ENCODE measurements at regions not wholly inside any gene's neighbourhood (a gene's known extent, or its start where the extent isn't known, plus 50 kb on each side); places are given as distances from the start of the nearest gene placed in this dataset.

DNA sequence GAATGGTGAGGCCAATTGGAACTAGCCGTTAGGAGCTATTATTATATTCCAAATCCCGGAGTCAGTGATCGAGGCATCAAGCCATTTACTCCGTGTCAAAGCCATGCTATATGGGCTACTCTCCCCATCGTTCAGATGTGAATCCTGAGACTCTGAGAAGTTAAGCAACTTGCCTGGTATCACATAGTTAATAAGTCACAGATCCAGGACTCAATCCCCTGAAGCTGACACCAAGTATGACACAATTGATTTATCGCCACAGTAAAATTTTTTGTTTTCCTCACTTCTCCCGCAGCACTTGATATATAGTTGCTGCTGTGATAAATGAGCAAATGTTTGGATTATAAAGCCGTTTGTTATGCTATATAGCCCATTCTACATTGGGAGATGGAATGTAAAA is 50.8 kb upstream of the TSHZ2 start:
- no peak for DNase-seq (ENCODE audit: low read depth in 2 of 2, low spot score in 1 of 2)

DNA sequence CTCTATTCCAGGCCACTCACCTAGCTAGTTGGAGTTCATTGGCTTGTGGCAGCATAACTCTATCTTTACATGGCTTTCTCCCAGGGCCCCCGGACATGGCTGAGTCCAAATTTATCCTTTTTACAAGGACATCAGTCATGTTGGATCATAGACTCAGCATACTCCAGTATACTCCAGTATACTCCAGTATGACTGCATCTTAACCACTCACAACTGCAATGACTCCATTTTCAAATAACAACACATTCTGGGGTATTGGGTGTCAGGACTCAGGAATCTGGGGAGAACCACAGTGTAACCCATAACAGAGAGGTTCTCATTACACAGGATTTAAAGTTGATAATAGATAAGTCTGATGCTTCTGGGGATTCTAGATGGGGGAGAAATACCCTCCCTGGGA is 53.8 kb upstream of the TSHZ2 start:
- DNase-seq (ENCODE audit: low read depth in 2 of 2, low spot score in 1 of 2) = no peak

DNA sequence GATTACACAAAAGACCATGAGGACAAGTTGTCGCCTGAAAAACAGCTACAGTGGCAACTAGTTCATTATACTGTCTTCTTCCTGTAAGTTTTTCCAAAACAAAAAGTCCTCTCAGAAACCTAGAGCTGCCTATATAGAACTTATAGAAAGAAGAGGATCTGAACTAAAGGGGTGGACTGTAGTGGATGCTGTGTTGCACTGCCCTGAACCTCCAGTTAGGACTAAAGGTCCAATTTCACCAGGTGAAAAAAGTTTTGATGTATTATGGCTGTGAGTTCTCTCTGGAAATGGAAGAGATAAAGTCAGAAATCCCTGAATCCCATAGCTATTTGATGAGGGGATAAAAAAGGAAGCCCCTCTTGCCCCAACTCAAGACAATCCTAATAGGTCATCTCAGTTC is 56.6 kb upstream of the TSHZ2 start:
- DNase-seq (ENCODE audit: low read depth in 2 of 2, low spot score in 1 of 2) = no peak

DNA sequence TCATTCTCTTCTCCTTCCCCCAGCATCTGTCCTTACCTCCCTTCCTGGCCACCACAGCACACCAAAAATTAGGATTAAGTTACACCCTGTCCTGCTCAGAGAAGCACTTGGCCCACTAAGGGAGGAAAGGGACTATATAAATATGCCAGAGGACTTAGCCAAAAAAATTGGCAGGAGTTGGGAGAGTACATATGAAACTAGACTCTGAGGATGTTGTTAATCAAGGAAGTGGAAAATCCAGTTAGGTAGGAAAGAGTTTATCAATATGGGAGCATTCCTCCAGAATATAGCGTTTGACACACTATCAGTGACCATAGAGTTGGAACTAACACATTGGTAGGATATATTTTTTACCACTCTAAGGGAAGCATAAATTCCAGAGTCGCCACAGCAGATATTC is 57.3 kb upstream of the TSHZ2 start:
- no peak for DNase-seq (ENCODE audit: low read depth in 2 of 2, low spot score in 1 of 2)

DNA sequence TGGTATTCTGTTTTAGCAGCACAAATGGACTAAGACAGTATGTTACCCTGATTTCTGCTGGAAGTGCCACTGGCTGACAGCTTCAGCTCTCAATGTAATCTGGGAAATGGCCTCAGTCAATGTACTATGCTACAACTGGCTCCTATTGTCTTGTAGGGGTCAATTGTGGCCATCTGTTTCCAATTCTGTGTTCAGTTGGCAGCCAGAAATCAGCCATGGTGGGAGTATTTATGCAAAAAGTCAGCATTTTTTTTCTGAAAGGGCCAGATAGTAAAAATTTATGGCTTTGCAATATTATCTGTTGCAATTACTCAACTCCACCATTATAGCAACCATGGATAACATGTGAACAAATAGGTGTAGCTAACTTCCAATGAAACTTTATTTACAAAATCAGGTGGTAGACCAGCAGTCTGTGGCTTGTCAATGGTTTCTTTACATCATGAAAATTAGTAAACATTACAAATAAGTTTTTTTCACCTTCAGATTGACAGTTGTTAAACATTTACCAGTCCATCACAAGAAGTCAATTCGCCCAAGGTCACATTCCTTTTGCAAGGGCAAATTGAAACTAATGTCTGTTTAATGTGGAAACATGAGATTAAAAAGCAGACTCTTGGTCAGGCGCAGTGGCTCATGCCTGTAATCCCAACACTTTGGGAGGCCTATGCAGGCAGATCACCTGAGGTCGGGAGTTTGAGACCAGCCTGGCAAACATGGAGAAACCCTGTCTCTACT is 58.3 kb upstream of the TSHZ2 start:
- no peak for DNase-seq (ENCODE audit: low read depth in 2 of 2, low spot score in 1 of 2)

DNA sequence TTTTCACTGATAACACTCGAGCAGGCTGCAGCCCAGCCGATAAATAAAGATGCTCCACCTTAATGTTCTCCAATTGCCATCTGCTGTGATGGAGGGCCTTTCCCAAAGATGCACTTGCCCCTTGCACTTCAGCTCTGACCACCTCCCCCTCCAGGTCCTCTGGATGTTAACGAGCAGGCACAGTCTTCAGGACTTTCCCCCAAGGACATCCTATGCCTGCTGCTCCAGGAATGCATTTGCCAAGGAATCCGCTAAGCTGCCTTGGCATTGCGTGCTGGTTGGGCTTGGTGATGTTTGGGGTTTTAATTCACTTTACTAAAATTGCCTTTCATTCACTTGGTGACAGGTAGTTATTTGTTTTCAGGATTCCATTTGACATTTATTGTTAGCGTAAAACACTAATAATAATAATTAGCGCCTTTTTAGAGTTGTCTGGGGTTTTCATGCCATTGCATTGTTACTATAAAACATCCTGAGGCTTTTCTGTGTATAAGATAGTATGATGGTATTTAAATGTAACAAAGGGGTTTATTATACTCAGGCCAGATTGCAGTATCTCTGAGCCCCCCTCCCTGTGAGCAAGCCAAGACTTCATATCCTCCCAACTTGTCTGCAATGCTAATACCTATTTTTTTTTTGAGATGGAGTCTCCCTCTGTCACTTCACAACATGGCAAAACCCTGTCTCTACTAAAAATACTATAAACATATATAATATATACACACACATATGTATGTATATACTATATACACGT is 66.7 kb upstream of the TSHZ2 start:
- no peak for DNase-seq (ENCODE audit: low read depth in 2 of 2, low spot score in 1 of 2)

DNA sequence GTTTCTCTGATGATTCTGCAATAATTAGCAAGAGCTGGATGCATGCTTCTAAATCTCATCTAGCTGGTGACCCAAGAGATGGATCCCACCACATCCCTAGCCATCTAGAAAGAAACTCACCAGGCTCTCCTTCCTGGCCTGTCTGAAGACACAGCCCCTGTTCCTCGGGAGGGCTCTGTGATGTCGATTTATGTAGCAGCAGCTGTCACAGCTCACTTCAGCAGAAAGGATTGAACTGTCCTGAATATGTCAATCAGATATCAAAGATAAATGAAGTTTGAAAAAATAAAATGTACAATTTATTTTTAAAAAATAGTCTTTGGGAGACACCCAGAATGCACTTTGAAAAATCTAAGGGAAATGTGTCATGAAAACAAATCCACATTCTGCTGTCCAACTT is 67.3 kb upstream of the TSHZ2 start:
- no peak for DNase-seq (ENCODE audit: low read depth in 2 of 2, low spot score in 1 of 2)

DNA sequence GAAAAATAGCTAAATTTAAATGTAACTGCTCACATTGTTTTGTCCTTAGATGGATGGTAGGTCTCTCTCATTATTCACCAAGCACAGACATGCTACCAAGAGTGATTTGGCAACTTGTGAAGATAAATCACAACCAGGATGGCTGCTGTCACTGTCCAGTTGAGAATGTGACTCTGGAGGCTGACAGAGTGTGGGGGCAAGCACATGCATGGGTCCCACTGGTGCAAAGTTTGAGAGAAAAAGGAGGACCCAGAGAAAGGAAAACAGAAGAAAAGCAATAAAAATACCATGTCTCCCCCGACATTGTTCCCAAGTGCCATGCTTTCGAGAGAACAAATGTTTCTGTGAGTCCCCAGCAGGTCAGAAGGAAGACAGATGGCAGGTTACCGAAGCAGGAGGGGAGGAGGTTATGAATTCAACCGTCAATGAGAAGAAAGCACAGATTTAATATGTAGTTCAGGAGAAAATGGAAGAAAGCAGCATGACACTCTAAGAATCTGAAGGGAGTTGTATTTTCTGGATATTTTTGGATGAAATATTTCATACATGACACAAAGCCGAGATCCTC is 73.0 kb upstream of the TSHZ2 start:
- DNase-seq (ENCODE audit: low read depth in 2 of 2, low spot score in 1 of 2) = no peak

DNA sequence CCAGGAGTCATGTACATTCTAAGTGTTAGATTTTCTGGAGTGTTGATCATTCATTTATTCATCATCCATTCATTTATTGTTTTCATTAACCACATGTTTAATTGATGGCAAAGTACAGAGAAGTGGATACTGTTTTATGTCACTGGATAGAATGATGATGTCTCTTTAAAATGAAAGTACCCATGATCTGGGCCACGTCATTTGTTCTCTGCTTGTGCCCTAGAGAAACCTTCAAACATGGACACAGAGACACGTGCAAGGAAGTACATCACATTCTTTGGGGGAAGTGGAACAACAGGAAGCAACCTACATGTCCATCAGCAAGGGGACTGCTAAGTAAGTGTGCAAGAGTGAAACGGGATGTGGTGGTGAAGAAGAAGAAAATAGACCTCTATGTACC is 75.8 kb upstream of the TSHZ2 start:
- DNase-seq (ENCODE audit: low read depth in 2 of 2, low spot score in 1 of 2) = no peak

DNA sequence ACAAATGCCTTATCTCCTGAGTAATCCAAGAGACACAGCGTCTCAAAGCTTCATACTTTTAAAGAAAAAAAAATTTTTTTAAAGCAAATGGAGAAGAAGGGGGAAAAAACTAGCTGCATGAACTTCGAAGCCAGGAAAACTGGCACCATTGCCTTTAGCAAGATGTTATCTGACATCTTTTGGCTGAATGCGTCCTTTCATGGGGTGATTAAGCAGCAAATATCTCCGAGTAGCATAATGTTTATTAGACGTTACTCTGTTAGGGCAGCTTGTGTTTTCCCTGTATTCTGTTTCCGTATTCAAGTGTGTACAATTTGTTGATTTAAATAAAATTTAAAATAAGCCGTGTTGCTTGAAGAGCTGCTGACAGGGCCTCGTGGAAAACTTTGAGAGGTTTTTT is 76.5 kb upstream of the TSHZ2 start:
- DNase-seq (ENCODE audit: low read depth in 2 of 2, low spot score in 1 of 2) = no peak

DNA sequence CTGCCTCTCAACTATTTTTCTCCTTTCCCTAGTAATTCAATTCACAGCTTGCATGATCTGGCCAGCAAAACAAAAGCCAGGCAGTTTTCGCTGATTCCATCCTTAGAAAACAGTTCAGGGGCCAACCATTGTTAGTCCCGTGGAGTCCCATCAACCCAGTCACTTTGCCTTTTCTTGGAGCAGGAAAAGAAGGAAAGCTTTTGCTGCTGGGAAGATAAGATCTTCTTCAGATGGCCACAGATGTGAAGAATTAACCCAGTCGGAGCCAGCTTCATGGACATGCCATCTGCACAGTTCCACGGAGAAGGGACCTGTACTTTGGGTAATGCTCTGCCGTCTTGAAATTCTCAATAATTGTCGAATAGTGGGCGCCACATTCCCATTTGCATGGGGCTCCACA is 76.9 kb upstream of the TSHZ2 start:
- DNase-seq (ENCODE audit: low read depth in 2 of 2, low spot score in 1 of 2) = no peak

DNA sequence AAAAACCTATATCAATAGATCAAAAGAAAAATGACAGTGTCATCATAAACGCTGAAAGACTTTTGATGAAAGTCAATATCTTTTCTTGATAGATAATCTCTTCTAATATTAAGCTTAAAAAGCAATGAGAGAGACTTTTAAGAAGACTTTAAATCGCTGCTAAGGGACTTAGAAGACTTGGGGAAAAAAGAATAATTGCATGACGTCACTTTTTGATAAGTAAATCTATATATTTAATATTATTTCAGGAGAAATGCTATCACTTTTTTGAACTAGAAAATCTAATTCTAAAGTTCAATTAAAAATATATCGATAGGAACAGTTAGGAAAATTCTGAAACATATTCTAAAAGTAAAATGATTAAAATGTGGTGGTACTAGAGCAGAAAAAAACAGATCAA is 78.7 kb upstream of the TSHZ2 start:
- DNase-seq (ENCODE audit: low read depth in 2 of 2, low spot score in 1 of 2) = no peak

DNA sequence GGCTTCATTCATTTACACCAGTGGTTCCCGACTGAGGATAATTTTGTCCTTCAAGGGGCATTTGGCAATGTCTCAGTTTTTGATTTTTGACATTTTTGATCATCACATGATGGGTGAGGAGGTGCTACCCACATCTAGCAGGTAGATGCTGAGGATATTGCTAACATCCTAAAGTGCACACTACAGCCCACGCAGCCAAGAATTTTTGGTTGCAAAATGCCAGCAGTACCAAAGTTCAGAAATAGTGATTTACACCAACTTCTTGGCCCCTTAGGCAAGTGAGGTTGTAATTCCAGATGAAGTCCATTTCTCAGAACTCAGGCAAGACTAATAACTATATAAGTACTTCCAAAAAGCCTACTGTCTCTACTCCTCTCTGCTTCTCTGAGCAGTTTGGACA is 80.1 kb upstream of the TSHZ2 start:
- no peak for DNase-seq (ENCODE audit: low read depth in 2 of 2, low spot score in 1 of 2)

DNA sequence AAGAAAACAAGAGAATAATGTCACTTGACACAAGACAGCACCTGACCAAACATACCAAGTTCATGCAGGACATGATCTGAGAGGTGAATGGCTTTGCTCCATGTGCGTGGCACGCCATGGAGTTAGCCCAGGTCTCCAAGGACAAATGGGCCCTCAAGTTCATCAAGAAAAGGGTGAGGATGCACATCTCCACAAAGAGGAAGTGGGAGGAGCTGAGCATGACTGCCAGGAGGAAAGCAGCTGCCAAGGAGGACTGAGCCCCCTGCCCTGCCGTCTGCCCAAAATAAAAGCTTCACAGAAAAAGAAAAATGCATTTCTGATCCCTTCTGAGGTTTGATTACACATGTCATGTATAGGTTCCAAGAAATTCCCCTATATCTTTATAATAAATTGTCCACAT is 82.0 kb upstream of the TSHZ2 start:
- no peak for DNase-seq (ENCODE audit: low read depth in 2 of 2, low spot score in 1 of 2)

DNA sequence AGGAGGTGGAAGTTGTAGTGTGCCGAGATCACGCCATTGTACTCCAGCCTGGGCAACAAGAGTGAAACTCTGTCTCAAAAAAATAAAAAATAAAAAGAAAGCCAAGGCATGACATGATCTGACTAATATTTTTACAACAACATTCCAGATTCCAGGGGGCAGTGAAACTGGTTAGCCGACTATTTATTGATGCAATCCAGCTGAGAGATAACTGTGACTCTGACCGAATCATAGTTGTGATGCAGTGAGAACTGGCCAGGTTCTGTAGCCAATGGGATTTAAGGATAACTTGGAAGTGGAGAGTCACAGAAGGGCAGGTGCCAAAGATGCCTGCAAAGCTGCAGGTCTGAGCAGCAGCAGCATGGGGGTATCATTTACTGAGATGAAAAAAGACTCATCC is 82.9 kb upstream of the TSHZ2 start:
- DNase-seq (ENCODE audit: low read depth in 2 of 2, low spot score in 1 of 2) = no peak

DNA sequence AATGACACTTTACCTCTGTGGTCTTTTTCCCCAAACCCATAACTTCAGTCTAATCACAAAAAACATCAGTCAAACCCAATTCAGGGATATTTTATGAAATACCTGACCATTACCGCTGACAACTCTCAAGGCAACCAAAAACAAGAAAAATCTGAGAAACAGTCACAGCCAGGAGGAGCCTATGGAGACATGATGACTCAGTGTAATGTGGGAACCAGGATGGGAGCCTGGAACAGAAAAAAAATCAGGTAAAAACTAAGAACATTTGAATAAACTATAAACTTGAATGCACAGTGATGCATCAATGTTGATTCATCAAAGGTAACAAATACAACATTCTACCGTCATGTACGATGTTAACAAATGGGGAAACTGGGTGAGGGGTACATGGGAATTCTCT is 84.1 kb upstream of the TSHZ2 start:
- DNase-seq (ENCODE audit: low read depth in 2 of 2, low spot score in 1 of 2) = no peak

DNA sequence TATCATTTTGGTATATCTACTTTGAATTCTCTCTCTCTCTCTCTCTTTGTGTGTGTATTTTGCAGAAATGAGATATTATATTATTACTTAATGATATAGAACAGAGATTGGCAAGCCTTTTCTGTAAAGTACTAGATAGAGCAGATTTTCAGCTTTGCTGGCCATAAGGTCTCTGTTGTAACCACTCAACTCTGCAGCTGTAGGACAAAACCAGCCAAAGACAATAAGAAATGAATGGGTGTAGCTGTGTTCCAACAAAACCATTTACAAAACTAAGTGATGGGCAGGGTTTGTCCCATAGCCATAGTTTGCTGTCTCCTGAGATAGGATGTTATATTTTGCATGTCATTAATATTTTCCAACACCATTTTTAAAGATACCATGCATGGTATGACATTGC is 91.2 kb upstream of the TSHZ2 start:
- no peak for DNase-seq (ENCODE audit: low read depth in 2 of 2, low spot score in 1 of 2)

DNA sequence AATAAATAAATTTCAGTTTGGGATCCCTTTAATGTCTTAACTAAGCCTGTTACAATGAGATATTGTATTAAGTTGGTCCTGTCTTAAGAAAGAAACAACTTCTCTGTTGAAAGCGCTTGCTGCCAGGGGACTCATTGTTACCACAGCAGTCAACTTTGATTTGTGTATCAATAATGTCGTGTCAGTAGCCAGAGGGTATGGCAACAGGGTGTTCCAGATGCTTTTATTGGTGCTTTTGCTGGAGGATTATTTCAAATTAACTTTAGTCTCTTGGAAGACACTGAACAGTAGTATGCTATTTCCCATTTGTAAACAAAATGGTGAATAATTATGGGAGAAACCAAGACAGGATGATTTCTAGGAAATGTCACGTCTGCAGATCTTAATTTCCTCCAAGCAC is 91.9 kb upstream of the TSHZ2 start:
- DNase-seq (ENCODE audit: low read depth in 2 of 2, low spot score in 1 of 2) = no peak

DNA sequence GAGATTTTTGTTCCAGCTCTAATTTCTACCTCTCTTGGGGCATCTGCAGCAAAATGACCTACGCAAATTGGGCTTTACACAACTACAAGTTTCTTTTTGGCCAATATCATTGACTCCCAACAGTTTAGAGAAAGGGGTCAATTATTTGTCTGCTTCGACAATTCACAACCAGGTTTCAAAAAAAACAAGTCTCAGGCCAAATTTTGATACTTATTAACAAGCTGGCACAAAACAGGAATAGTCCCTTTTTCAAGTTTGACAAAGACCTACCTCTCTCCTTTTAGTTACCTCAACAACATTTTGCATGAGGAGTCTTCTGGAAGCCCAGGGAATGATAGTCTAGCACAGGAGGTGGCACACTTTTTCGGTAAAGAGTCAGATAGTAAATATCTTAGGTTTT is 97.9 kb upstream of the TSHZ2 start:
- no peak for DNase-seq (ENCODE audit: low read depth in 2 of 2, low spot score in 1 of 2)

DNA sequence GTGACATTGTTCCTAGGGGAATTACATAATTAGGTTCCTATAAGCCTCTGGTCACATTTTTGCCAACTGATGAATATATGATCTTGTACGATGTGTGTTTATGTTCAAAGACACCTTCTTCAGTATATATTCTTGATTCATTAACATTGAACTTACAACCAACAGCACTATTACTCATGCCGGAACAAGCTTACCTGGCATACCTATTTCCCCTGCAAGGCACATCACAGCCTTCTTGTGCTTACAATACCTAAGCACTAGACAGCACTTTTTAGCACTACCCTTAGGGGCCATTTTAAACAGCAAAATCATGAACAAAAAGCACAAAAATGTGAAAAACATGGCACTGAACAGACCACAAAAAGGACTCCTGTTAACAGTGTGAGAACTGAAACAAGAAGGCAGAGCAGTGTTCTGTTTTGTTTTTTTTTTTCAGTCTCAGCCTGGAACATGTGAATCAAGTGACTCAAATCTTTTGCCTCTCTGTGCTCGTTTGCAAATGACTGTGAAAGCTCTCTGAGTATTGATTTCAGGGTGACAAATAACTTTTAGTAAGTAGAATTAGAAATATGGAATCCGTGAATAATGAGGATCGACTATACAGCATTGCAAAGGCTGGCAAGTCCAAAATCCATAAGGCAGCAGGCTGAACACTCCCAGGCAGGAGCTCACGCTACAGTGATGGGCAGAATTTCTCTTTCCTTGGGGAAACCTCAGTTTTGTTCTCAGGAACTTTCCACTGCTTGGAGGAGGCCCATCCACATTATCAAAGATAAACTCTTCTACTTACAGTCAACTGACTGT is 102.3 kb upstream of the TSHZ2 start:
- no peak for DNase-seq (ENCODE audit: low read depth in 2 of 2, low spot score in 1 of 2)

DNA sequence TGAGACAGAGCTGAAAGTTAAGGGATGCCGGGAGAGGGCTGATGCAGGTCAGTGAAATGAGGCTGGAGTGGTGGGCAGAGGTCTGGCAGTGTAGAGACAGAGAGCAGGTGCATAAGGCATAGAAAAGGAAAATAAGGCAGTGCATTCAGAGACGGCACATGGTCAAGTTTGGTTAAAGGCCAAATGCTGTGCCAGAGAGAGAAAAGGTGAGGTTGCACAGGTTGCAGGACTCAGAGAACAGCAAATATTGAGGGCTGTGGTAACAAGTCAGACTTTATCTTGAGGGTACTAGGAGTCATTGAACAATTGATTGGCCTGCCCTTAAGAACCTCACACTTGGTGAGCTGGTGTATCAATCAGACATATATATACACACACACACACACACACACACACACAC is 102.9 kb upstream of the TSHZ2 start:
- no peak for DNase-seq (ENCODE audit: low read depth in 2 of 2, low spot score in 1 of 2)

DNA sequence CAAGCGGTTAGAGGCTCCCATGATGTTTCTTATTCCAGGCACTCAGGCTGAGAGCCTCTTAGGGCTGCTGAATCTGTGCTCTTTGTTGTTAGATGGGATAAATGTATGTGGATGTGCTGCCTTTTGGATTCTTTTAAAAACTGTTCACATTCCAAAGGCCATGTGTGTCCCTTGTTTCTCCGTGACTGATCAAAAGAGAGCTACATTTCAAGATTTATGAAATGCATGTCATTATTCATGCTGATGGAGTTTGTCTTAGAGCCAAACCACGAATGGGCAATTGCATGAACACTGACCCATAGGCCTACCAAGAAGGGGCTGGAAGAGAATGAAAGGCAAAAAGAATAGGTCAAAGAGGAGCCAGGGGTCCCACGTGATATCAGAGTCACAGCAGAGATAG is 104.9 kb upstream of the TSHZ2 start:
- DNase-seq (ENCODE audit: low read depth in 2 of 2, low spot score in 1 of 2) = no peak
